GM21723 (cell line): ENCODE measurements at regions not wholly inside any gene's neighbourhood (a gene's known extent, or its start where the extent isn't known, plus 50 kb on each side); places are given as distances from the start of the nearest gene placed in this dataset.
"Not testable (repeated sequence)": the region's sequence is repeated elsewhere in the genome, so short reads cannot be mapped to it uniquely, and the experiment has no call there.

Source experiments
- ATAC-seq: cut with Tn5 transposase; IDR thresholded peaks from one replicate; pipeline ENCODE4 v1.9.1; 2021; ENCODE audit warnings: mild to moderate bottlenecking, moderate library complexity; ENCODE audit not compliant: unreplicated experiment

- ATAC-seq = no peak
These were observed 229.4 kb upstream of the RSPO3 start for GRCh38 chr6:126888727-126889725.

GRCh38 chr6:126890055-126890454 lies 228.4 kb upstream of the RSPO3 start:
- no peak for ATAC-seq

DNA sequence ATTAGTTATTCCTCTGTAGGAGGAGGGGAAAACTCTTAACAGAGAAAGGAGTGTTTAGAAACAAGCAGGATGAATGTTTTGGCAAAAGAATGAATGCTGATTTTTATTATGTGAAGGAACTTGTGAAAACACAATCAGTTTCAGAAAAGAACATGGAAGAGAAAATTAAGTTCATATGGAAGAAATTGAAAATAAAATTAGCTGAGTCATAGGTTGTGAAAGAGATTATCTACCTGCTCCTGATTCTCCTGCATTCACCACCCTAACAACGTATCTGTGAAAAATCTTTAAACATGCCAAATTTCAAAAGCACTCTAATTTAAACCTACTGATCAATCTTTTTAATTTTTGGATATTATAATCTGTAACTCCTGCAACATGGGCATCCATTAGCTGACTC lies 227.3 kb upstream of the RSPO3 start:
- no peak for ATAC-seq

GRCh38 chr6:126892869-126893268 lies 225.6 kb upstream of the RSPO3 start:
- not testable (repeated sequence) for ATAC-seq

DNA sequence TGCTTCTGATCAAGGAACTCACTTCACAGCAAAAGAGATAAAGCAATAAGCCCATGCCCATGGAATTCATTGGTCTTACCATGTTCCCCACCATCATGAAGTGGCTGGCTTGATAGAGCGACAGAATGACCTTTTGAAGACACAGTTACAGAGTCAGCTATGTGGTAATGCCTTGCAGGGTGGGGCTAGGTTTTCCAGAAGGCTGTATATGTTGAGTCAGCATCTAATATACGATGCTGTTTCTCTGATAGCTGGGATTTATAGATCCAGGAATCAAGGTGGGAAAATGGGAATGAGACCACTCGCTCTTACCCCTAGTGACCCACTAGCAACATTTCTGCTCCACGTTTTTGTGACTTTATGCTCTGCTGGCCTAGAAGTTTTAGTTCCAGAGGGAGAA lies 220.7 kb upstream of the RSPO3 start:
- no peak for ATAC-seq

DNA sequence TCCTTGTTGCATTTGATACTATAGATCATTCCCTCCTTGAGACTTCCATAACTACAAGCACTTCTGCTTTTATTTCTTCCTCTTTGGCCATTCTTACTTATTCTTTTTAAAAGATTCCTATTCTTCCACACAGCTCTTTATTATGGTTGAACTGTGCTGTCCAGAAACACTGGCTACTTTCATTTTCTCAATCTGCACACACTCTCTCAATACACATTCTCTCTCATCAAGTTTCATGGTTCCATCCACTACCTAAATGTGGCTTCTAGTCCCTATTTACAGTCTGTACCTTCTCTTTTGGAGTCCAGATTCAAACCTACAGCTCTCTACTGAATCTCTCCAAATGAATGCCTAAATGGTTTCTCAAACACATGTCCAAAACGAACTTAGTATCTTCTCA lies 214.3 kb upstream of the RSPO3 start:
- no peak for ATAC-seq

DNA sequence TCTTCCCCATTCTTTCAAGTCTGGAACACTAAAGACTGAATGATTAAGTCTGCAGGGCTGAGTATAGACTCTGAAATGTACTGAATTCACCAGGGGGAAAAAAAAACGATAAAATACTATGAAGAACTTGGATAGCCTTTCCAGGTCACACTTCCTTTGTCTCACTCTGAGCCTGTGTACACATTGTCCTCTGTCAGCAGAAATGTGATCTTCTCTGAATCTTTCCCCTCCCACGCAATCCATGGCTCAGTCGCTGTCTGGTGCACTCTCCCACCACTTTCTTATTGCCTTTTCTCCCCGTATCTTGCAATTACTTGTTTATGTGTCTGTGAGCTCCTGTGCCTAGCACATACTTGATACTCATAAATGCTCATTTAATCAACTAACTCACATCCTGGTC lies 212.6 kb upstream of the RSPO3 start:
- no peak for ATAC-seq

GRCh38 chr6:126907312-126907711 lies 211.2 kb upstream of the RSPO3 start:
- no peak for ATAC-seq

DNA sequence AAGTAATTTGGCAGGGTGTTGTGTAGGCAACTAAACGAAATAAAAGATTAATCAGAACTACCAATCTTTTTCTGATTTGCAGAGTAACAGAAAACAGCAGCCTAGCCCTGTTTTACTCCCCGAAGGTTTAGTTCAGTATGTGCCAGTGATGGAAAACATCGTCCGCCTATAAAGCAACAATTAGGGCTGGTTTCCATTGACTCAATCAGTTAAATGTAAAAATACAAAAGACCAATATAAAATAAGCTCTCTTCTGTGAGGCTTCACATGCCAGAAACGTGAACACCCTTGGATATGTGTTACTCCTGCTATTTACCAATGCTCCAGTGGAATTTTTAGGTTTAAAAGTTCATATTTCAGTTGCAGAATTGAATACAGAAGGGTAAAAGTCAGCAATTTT lies 210.5 kb upstream of the RSPO3 start:
- ATAC-seq = no peak

DNA sequence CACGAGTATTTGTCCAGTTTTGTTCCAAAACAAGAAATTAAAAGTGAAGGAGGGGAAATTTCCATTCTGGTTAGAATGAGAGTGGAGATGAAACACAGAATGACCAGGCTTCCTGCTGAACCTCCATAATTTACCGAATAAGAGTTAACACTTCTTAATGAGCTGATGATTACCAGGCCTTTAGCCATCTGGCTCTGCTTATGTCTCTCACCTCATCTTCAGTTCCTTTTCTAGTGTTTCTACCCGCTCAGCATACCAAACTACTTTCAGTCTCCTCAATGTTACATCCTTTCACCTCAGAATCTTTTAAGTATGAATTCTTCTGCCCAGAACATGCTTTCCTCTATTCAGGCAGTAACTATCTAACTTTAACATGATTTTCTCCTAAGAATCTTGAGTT lies 209.0 kb upstream of the RSPO3 start:
- no peak for ATAC-seq

- ATAC-seq = no peak
These were observed 204.8 kb upstream of the RSPO3 start for GRCh38 chr6:126913651-126914050.

DNA sequence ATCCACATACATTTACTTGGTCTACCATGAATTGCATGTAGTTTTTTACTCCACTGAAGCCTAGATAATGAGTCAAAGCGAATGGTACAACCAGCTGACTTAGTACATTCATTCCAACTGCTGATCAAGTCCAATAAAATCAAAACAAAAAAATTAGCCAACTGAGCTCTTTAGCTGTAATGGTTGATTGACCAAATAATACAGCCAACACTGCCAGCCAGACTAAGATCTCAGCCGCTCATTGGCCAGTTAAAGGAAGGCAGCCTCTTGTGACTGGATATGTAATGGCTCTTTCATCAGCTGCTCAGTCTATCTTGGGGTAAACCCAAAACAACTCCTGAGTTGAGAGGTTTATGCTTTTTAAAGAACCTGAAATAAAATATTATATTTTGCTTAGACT lies 204.3 kb upstream of the RSPO3 start:
- ATAC-seq = no peak

DNA sequence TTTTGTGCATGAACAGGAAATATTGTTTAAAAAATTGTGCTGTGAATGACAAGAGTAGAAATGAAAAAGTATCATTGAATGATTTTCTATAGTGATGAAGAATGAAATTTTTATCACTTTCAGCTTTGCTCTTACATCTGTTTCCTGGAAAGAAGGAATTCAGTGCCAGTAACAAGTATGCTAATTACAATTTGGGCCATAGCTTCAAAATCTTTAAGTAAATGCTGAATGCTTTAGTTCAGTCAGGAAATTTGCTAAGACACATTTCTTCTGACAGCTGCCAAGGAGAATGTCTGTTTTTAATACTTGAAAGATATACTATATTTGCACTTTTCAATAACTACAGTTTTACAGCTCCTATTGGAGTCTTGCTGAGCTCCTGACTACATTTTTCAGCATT lies 203.7 kb upstream of the RSPO3 start:
- no peak for ATAC-seq

- no peak for ATAC-seq
These were observed 198.5 kb upstream of the RSPO3 start for GRCh38 chr6:126919947-126920346.

- ATAC-seq = no peak
These were observed 194.7 kb upstream of the RSPO3 start for GRCh38 chr6:126923807-126924206.

DNA sequence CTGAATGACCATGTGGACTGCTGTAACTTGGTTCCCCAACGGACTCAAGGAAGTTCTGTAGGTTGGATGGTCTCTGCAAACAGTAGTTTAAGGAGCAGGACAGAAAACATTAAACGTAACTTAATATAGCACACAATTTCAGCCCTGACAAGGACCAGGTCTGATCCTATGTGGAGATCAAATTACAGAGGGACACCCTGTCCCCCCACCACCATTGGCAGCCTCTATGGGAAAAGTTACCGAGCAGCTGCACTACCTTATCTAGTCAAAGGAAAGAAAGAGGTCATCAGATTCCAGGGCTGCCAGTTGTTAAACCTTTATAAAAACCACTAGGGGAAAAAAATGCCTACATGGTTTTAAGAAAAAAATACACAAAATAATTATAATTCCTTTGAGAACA lies 191.5 kb upstream of the RSPO3 start:
- ATAC-seq = no peak

DNA sequence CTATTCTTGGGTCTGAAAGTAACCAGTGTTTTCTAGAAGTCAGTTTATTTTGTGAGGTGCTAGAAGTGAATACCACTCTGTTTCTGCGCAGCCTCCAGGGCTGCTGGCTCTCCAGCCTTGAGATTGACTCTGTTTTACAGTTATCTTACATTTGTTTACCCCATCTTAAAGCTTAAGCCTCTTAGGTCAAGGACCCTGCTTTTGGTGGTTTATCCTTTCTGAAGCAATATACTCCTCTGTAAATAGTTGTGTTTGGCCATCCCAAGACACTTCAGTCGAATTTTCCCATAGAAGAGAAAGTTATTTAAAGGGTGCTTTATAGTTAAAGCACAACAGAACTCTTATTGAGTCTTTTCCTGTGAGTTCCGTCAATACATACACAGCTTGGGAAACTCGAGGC lies 190.6 kb upstream of the RSPO3 start:
- ATAC-seq = no peak

- no peak for ATAC-seq
These were observed 181.0 kb upstream of the RSPO3 start for GRCh38 chr6:126937426-126937825.

- ATAC-seq = no peak
These were observed 178.7 kb upstream of the RSPO3 start for GRCh38 chr6:126939784-126940183.

DNA sequence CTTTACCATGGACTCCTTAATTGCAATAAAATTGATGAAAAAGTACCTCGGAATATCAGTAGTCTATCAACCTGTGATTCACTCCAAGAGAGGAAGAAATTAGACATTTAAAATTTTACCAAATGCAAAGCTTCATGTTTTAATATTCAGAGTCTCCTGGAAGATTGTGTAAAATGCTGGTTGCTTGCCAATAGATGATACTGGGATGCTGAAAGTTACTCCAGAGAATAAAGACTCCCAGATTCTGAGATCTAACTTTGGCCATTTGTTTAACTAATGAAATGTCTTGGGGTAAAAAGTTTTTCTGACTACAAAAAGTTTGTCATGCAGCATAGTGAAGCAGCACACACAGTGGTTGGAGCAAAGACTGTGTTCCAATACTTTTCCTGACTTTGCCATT lies 176.7 kb upstream of the RSPO3 start:
- ATAC-seq = no peak

- ATAC-seq = no peak
These were observed 174.0 kb upstream of the RSPO3 start for GRCh38 chr6:126944512-126944911.

- no peak for ATAC-seq
These were observed 173.3 kb upstream of the RSPO3 start for GRCh38 chr6:126945150-126945685.
